Fibroblast of lung (primary cell): ENCODE measurements at regions not wholly inside any gene's neighbourhood (a gene's known extent, or its start where the extent isn't known, plus 50 kb on each side); places are given as distances from the start of the nearest gene placed in this dataset.

ENCODE experiments used
- CTCF ChIP-seq, 2 donors: IDR thresholded peaks in 1 of 2; conservative IDR thresholded peaks in 1 of 2; 1 replicate in 1 of 2; 2 replicates in 1 of 2; pipeline ENCODE4 v1.5.1; 2011 to 2012; ENCODE audit warnings: low read length in 2 of 2, control low read depth in 1 of 2, inconsistent platforms in 1 of 2, low read depth in 1 of 2, mild to moderate bottlenecking in 1 of 2
- EZH2 ChIP-seq: IDR thresholded peaks from 2 replicates; pipeline ENCODE4 v1.5.1; 2012; ENCODE audit warnings: low read length, control low read depth, mild to moderate bottlenecking; ENCODE audit errors: missing control alignments

GRCh38 chr20:40776466-40777457, 87.7 kb upstream of the MAFB start:
- TF ChIP-seq CTCF (conservative IDR thresholded peaks at IDR 0.05 in 1 of 2, IDR thresholded peaks at IDR 0.05 in 1 of 2; ENCODE audit: low read depth in 1 of 2, low read length in 2 of 2): no peak
- no peak for TF ChIP-seq EZH2
